HG03575 (cell line): ENCODE measurements at regions not wholly inside any gene's neighbourhood (a gene's known extent, or its start where the extent isn't known, plus 50 kb on each side); places are given as distances from the start of the nearest gene placed in this dataset.

Source experiments
- ATAC-seq: cut with Tn5 transposase; IDR thresholded peaks from one replicate; pipeline ENCODE4 v1.9.1; 2021; ENCODE audit not compliant: unreplicated experiment, insufficient number of reproducible peaks, low FRiP score; ENCODE audit errors: extremely low read depth

DNA sequence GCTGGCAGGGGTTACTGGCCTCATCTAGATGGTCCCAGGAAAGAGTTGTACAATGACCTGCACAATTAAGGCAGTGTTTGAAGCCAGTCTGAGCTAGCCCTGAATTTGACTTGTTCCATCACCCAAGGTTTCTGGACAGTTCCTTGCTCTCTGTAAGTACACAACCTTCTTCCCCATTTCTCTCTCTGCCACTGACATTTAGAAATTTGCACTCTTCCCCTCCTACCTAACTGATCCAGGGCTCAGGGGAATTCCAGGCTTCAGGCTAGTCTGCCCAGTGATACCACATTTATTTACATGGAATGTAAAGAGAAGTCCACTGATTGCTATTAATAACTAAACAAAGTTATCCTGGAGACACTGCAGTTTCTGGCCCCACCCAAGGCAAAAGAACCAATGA lies 139.0 kb upstream of the GPR26 start:
- ATAC-seq = no peak

DNA sequence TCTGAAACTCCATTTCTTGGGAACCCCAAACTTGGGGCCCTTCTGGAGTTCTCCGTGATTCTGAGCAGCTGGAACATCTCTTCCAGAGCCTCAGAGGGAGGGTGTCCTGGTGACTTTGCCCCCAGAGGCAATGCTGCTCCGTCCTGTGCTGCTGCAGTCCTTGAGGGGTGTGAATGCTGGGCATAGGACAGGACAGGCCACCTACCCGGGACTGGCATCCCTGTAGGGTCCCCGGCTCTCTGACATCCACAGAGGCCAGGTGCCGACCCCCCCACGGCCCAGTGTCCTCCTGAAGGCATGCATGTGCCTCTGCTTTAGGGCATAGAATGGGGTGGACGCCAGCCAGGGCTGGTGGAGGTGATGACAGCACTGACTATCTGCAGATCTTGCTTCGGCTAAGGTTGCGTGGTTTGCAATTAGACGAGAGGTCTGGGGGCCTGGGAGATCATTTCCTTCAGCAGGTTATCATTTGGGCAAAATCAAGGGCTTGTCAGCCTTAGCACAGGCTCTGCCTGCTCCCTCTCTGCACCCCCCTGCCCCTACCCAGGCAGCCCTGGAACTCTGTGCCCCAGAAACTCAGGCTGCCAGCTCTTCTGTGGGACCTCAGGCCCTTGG lies 136.9 kb upstream of the GPR26 start:
- ATAC-seq = no peak

DNA sequence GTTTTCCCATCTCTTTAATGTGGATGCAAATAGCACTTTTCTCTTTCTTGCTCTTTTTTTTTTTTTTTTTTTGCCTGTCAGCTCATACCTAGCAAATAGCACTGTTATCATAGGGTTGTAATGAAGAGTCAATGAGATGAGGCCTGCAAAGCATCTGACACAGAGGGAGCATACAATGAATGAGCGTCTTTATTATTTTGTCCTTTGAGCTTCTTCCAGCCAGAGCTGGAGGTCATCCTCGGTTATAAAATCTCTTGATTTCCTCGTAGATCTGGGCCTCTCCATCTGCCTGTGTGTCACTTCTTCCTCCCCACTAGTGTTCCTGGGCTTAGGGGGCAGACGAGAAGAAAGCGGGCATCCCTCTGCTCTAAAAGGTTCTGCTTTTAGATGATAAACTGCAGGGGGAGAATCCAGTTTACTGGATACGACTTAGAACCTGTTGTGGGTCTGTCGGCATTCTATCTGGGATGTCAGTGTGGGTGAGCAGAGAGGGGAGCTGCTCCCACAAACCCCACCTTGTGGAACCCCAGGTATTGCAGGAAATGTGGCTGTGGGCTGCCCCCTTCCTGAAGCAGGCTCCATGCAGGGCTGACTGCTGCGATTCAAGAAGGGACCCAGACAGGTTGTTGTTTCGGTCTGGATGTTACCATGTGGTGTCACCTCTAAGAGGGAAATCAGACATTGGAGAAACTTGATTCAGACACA lies 135.8 kb upstream of the GPR26 start:
- no peak for ATAC-seq

DNA sequence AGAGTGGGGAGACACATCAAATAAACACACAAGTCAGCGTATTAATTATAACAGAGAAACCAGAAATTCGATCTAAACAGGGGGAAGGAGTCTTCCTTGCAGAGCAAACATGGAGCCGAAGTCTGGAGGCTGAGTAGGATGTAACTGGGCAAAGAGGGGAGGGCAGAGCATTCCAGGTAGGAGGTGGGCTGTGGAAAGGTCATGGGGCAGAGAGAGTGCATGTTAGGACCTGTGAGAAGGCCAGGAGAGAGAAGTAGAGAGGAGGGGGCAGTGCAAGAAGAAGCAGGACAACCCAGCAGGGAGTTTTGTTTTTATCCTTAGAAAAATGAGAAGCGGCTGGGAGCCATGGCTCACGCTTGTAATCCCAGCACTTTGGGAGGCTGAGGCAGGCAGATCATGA lies 130.8 kb upstream of the GPR26 start:
- ATAC-seq = no peak

DNA sequence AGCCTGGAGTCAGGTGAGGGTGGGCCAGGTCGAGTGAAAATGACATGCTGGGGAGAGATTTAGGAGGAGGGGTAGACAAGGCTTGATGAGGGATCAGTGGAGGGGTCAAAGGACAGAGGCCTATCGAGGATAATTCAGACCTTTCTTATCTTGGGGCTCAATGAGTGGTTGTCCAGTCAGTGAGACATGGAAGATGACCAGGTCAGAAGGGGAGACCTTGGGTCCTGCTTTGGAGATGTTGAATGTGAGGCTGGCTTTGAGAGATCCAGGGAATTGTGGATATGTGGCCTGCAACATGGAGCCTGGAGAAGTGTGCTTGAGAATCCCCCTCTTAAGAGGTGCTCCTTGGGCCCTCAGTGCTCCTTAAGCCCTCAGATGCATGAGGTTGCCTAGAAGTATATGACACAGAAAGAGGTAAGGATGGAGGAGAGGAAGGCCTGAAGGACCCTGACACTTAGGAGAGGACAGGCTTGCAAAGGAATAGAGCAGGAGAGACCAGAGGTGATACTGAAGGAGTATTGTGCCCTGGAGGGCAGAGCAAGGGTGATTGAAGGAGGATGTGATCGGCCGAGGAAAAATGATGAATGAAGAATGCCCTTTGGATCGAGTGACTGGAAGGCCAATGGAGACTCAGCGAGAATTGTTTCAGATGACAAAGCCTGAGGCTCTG lies 129.8 kb upstream of the GPR26 start:
- no peak for ATAC-seq

DNA sequence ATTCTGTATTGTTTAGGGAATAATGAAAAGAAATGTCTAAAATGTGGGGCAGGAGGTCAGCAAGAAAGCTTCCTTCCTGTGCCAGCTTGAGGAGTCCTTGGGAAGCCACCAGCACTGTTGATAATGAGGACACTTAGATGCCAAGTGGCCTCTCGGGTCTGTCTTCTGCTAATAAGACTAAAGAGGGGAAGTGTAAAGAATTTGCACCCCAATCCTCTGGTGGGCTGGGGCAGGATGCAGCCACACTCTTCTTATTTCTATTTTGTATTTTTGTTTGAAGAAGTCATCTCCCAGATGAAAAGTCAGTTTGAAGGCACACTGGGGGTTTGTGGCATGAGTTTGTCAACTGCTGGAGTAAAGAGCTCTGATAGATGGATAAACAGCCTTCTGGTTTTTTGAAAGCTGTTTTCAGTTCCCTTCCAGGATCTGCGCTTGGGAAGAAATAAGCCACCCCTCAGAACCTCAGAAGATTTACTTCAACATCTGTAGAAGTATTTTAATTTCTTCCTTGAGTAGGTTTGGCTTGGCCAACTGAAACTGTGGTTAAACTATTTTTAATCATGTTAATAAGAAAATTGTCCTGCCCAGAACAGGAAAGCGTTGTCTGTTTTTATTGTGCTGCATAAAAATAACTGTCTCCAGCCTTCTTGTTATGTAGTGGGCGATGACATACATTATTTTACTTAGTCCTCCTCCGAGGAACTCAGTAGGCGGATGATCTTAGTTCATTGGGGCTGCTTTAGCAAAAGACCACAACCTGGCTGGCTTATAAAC lies 128.8 kb upstream of the GPR26 start:
- no peak for ATAC-seq

DNA sequence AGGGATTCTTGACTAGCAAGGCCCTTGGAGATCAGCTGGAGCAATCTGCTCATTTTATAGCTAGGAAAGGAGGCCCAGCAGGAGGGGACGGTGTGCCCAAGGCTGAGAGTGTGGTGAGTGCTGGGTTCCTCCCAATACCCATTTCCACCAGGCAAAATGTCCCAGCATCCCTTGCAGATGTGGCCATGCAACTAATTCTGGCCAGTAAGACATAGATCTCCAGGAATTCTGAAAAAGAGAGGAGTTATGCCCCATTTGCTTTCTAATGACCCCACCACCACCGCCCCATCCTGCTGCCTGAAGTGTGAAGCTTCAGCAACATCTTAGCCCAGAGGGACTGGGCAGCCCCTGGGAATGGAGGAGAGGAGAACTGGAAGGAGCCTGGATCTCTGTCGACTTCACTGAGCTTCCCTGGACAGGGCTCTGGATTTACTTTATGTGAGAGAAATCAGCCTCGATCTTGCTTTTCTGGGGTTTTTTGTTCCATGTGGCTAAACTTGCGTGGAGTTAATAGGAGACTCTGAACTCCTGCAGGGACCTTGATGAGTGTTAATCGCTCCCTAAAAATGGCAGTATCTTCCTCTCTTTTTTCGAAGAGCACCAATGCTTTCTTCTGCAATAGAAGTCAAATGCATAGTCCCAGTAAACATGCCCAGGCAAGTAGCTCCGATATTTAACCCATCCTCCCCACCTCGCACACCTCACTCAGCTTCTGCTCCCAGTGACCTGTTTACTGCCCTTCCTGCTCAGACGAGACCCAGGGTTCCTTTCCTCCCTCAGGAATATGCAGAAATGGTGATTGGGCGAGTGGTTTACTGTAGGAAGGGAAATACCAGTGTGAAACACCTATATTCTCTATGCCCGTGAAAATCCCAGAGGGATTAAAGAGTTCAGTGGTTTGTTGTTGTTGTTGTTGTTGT lies 127.5 kb upstream of the GPR26 start:
- ATAC-seq = no peak

DNA sequence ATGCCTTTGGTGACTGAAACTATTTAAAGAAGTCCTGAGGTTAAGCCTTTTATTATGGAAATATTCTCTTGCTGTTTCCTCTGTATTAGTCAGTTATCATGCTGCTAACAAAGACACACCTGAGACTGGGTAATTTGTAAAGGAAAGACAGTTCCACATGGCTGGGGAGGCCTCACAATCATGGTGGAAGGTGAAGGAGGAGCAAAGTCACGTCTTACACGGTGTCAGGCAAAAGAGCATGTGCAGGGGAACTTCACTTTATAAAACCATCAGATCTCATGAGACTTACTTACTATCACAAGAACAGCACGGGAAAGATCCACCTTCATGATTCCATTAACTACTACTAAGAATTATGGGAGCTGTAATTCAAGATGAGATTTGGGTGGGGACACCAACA lies 121.2 kb upstream of the GPR26 start:
- no peak for ATAC-seq

DNA sequence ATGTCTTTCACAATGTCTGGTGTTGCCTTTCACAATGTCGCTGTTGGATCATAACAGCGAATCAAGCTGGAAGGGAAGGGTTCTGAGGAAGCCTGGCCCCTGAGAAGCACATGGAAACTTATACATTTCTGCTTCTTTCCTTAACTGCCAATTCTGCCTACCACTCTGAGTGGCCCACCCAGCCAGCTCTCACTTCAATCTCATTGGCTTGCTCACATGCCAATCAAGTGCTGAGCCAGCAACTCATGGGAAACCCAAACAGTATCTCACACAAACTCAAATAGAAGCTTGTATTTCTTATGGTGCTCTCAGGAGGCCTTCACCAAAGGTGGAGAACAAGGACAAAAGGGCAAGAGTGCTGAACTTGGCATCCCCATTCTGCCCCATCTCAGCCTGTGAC lies 117.4 kb upstream of the GPR26 start:
- ATAC-seq = no peak

DNA sequence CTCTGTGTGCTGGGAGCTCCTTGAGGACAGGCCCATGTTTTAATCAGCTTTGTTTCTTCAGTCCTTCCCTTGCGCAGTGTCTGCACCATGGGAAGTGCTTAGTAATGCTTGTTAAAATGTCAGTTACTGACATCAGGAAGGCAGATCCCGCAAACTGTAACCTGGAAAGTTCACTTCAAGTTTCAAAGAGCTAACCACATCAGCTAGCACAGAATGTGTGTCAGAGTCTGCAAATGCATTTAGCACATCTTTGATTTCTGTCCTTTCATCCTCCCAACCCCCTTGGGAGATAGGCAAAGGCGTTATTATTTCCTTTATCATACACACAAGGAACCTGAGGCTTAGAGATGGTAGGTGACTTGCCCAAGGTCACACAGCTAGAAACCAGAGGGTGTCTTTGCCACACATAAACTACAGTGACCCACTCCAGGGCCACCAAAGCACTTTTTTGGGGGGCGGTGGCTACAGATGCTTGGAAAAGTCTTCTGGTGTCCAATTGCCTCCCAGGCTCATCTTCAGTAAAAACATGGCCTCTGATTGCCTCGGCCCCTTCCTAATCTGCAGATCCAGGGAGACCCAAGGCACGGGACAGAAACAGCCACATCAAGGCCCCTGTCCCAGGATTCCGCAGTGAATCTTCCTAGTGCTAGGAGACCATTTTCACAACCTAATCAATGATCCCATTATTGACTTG lies 116.2 kb upstream of the GPR26 start:
- no peak for ATAC-seq

DNA sequence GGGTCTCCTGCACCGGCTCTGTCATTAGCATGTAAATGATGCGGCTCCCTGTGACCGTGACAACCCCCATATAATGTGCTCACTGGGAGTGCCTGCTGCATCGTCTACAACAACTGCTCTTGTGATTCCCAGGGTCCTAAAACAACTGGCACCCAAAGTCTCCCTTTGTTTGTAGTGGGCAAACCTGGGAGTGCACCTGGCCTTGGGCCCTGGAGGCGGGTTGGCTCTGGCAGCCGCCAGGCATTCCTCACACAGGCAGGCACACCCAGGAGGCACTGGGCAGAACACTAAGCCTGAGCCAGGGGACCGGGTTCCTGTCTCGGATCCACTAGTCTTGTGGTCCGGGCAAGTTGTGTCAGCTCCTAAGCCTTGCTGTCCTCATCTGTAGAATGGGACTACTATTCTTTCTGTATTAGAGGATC lies 115.5 kb upstream of the GPR26 start:
- no peak for ATAC-seq

DNA sequence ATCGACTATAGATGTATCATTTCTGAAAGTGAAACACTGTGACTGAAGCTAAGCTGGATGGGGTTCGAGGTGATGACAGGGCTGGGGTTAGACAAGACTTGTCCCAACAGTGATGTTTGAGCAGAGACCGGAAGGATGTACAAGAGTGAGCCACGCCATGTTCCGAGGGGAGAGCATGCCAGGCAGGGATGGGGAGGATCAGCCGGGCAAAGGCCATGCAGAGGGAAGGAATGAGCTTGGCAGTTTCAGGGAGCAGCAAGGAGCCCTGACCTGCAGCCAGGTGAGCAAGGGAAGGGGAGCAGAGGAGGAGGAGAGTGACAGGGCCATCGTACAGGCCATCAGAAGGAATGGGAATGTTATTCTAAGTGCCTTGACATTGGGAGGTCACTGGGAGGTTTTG lies 114.9 kb upstream of the GPR26 start:
- no peak for ATAC-seq

DNA sequence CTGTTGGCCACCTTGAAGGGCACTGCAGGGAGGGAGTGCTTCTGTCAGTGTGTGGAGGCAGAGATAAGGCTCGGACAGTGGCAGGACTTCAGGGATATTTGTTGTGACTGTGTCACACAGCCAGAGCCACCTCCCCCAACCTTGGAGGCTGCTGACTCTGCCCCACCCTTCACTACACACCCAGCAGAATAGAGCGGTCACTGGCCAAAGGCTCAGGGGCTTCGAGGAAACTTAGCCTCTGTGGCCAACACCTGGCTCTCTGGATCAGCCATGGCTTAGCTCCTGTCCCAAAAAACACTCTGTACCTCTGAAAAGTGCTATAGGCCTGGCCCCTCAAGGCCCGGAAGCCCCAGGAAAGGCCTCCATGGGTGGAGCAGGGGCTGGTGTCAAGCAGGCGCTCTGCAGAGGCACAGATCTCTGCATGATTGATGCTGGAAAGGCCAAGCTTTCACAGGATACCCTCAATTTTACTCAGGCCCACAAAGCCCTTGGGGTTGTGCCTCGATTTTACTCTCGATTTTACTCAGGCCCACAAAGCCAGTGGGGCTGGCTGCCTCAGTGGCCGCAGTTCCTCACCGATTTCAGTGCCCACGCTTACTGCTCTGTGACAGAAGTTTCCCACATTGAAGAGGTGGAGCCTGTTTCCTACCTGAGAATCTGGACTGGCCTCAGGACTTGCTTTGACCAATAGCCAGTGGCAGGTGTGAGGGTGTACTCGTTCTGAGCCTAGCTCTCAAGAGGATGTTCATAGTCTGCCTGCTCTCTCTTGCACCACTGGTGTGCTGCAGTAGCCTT lies 113.2 kb upstream of the GPR26 start:
- no peak for ATAC-seq

DNA sequence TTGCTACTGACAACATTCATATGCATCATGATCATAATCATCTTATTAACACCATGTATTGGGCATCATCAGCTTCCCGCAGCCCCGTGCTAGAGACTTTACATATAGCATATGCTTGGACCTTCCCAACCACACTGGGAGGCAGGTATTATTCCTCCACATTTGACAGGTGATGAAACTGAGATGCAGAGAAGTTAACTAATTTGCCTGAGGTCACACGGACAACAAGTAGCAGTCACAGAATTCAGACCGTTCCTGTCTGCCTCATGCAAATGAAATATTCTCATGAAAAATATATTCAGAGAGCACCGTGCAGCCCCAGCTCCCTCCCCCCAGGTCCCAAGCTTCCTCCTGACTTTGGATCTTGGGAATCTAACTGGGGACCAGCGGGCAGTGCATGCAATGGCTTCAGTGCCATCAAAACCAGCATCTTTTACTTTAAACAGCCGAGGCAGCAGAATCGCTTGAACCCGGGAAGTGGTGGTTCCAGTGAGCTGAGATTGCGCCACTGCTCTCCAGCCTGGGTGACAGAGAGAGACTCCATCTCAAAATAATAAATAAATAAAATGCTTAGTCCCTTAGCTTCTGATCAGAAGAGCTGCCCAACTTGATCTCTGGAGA lies 112.2 kb upstream of the GPR26 start:
- no peak for ATAC-seq

DNA sequence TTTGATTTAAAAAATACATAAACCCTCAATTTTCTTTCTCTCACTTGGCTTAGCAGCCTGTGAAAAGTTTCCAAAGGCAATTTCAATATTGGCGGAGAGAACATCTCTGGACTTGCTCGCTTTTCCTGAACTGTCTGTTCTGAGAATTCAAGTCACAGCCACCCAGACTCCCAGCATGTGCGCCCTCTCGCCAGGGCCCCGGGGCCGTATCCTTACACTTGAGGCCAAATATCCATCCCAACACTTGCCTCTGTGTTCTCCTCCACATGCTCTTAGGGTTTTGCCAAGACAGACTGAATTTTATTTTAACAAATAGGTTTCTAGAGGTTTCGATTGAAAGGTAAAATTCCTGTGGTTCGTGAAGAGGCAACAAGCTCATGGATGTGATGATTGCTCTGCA lies 111.5 kb upstream of the GPR26 start:
- no peak for ATAC-seq

DNA sequence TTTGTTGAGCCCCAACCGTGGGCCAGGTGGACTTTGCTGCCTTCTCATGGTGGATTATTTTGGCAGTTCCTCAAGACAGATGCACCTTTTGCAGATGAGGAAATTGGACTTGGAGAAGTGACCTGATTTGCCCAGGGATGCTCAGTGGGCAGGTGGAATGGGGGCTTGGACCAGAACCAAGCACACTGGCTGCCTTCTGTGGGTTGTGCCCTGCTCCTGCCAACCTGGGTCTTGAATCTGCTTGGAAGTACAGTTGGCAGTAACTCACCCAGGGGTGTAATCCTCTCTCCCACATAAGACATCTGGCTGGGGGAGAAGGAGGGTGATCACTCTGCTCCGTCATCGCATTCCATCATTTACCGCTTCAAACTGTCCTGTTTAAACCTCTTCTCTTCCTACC lies 110.5 kb upstream of the GPR26 start:
- ATAC-seq = no peak

DNA sequence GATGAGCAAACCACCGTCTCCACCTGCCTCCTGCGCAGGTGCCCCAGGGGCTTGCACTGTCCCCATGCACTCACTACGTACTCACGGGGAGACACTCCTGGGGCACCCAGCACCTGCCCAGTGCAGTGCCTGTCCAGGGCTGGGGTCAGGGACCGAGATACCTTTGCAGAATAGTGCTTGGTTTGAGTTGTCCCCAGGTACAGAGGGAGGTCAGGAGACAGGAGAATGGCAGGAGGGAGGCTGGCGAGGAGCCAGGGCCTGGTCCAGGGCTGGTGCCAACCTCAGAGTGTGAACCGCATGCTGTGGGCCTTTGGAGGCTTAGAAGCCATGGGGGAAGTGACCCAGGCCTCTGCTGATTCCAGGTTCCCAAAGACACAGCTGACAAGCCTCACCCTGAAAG lies 110.1 kb upstream of the GPR26 start:
- no peak for ATAC-seq
